Astrocyte of the cerebellum (primary cell): ENCODE measurements at regions not wholly inside any gene's neighbourhood (a gene's known extent, or its start where the extent isn't known, plus 50 kb on each side); places are given as distances from the start of the nearest gene placed in this dataset.

Source experiments
- DNase-seq: peaks from one replicate; pipeline ENCODE4 v3.0.0-alpha.2; 2011; ENCODE audit warnings: low read depth
- H3K4me3 ChIP-seq: 2 replicates; pipeline ENCODE4 v1.5.1; 2011; ENCODE audit warnings: mild to moderate bottlenecking, low read depth, low read length, moderate library complexity
- CTCF ChIP-seq: IDR thresholded peaks from 2 replicates; pipeline ENCODE4 v1.5.1; 2012; ENCODE audit warnings: low read length, low read depth, moderate library complexity, mild to moderate bottlenecking; ENCODE audit errors: missing control alignments
- in situ Hi-C: cut with HindIII; loops from 2 replicates; pipeline ENCODE4 v1.10.0; 2017; ENCODE audit warnings: low sequenced_read_pairs

GRCh38 chr10:83075016-83075814 is 1064.1 kb upstream of the GHITM start:
- H3K4me3 ChIP-seq = no peak overlapping the region
- peak; percentile 20 for DNase-seq
- TF ChIP-seq CTCF = no peak
- in situ Hi-C loops = no loop called here

GRCh38 chr10:83075815-83076355 is 1063.4 kb upstream of the GHITM start:
- in situ Hi-C loops = no loop called here
- no peak for TF ChIP-seq CTCF
- H3K4me3 ChIP-seq = no peak overlapping the region
- DNase-seq = no peak

GRCh38 chr10:83076443-83076842 is 1062.9 kb upstream of the GHITM start:
- in situ Hi-C loops = no loop called here
- no peak for DNase-seq
- no peak for TF ChIP-seq CTCF
- H3K4me3 ChIP-seq = no peak overlapping the region

- no peak overlapping the region for H3K4me3 ChIP-seq
- in situ Hi-C loops = no loop called here
- no peak for TF ChIP-seq CTCF
- DNase-seq = no peak
These were observed 1061.1 kb upstream of the GHITM start for GRCh38 chr10:83078160-83078559.

GRCh38 chr10:83078645-83079044 is 1060.7 kb upstream of the GHITM start:
- DNase-seq = no peak
- in situ Hi-C loops = no loop called here
- H3K4me3 ChIP-seq = no peak overlapping the region
- no peak for TF ChIP-seq CTCF

- in situ Hi-C loops = no loop called here
- TF ChIP-seq CTCF = no peak
- DNase-seq = no peak
- no peak overlapping the region for H3K4me3 ChIP-seq
These were observed 1055.5 kb upstream of the GHITM start for GRCh38 chr10:83083831-83084230.
